HG02798 (cell line): ENCODE measurements at regions not wholly inside any gene's neighbourhood (a gene's known extent, or its start where the extent isn't known, plus 50 kb on each side); places are given as distances from the start of the nearest gene placed in this dataset.
"Not testable (repeated sequence)": the region's sequence is repeated elsewhere in the genome, so short reads cannot be mapped to it uniquely, and the experiment has no call there.

Experiments used
- ATAC-seq: cut with Tn5 transposase; IDR thresholded peaks from one replicate; pipeline ENCODE4 v1.9.1; 2021; ENCODE audit warnings: mild to moderate bottlenecking; ENCODE audit not compliant: unreplicated experiment, poor library complexity

- ATAC-seq, result no peak
Measured at GRCh38 chr1:228937351-228937750, 202.1 kb downstream of the RHOU start.

DNA sequence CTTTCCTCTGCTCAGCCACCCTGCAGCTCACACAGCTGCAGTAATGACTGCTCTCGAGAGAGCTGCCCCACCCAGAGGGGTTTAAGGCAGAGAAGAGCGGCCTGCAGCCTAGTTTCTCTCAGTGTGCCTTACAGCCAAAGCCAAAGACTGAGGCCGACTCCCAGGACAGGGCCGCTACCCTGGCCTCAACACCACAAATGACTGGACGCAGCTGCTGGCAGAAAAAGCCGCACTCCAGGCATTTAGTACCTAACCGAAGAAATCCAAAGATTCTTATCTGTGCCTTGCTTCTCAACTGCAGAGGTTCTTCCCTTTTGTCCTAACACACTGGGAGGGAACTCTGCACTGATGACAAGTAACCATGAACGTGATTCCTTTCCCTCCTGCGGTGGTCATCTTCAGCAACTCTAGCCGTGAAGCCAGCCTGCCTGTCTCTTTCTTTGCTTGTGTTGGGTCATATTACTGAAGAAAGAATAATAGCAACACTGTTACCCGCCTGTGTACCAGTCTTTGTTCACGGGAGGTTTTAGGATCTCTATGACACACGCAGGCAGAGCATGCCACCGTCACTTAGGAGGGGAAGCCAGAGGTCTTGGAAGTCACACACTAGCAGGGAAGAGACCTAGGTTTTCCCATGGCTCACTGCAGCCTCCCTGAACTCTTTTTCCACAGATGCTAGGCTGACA is 202.7 kb downstream of the RHOU start:
- ATAC-seq, result no peak

- ATAC-seq, result no peak
Measured at GRCh38 chr1:228938537-228938901, 203.2 kb downstream of the RHOU start.

DNA sequence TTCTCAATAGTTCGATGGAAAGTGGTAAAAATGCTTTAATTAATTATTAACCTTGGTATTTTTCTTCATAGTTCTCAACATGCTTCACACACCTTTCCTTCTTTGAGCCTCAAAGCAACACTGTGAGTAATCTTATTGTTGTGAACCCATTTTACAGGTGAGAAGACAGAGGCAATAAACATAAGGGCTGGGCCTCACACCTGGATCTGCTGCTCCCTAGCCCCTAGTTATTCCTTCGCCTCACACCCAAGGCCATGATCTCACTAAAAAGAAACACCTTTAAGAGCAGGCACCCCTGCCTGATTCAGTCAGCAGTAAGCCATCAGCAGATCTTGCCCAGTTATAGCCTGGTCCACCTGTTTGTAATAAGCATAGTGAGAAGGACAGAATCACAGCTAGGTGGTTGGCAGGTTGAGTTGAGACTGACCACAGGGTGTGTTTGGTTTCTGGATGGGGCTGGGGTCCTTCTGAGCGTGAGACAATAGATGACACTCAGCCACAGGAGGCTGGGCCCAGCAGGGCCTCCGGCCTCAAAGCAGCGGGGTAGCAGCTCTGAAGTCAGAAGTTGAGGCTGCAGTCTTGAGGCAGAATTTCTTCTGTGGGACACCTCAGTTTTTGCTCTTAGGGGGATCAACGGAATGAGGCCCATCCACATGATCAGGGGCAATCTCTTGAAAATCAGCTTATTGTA is 203.9 kb downstream of the RHOU start:
- ATAC-seq, result no peak

DNA sequence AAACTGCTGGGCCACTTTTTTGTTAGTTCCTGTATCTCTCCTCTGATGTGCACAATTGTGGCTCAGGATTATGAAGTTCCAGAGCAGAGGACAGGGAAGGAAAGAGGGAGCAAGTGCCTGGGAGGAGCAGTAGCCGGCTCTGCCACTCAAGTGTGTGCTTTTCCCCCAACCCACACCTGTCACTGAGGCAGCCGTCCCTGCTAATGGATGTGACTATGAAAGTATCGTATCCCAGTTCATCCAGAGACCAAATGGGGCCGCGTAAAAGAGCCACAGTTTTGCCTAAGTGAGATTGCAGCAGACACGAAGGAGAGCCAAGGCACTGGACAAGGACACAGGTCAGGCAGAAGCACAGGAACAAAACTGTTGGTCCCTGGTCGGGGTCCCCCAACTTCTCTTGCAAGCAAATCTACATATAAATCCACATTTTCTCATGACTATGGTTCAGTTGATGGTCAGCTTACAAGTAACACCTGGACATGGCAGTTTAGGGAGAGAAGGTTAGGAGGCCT is 204.7 kb downstream of the RHOU start:
- no peak for ATAC-seq

DNA sequence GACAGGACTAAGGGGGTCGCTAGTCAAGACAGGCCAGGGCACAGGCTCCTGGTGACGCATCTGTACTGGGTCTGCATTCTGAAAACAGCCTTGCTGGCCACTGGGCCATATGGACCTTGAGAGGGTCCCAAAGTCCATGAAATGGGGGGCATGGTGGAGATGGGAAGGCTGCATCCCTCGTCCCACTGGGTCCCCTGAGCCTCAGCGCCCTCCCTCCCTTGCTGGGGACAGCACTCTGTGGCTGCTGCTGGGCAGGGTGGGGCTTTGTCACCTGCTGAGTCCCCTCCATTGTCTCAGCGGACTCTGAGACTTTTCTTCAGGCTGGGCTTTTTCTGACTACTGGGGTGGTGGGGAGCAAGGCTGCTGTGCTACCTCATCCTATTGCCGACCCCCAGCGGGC is 205.2 kb downstream of the RHOU start:
- ATAC-seq, result no peak

- ATAC-seq, result no peak
Measured at GRCh38 chr1:228940926-228941325, 205.6 kb downstream of the RHOU start.

DNA sequence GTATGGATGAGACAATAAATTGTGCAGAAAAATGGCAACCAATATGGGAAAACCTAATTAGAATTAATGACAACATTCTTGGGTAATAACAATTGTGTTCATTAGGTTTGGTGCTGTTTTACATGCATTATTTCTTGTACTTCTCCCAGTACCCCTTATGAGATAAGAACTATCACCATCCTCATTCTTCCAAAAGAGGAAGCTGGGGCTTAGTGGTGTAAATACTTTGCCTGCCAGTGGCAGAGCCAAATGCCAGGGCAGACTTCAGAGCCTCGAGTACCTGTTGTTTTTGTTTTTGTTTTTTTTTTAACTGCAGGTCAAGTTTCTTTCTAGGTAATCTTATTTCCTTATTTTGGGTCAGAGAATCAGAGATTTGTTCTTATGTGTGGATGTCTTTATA is 206.4 kb downstream of the RHOU start:
- ATAC-seq, result no peak

GRCh38 chr1:228943436-228943835 is 208.2 kb downstream of the RHOU start:
- ATAC-seq, result no peak

DNA sequence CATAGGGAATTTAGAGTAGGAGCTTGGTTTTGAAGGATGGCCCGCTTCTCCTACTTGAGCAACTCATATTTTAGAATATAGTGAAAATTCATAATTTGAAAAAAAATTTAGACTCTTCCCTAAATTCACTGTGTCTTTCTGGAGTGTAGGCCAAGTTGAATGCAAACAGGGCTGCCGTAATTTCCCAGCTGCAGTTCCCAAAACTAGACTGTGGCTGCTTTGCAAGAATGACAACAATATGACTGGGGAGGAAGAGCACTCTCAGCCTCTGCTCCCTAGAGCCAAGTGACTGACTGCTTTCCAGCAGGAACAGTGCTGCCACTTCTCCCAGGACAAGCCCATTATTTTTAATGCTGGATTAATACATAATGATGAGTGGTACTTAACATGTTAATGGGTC is 209.0 kb downstream of the RHOU start:
- no peak for ATAC-seq

DNA sequence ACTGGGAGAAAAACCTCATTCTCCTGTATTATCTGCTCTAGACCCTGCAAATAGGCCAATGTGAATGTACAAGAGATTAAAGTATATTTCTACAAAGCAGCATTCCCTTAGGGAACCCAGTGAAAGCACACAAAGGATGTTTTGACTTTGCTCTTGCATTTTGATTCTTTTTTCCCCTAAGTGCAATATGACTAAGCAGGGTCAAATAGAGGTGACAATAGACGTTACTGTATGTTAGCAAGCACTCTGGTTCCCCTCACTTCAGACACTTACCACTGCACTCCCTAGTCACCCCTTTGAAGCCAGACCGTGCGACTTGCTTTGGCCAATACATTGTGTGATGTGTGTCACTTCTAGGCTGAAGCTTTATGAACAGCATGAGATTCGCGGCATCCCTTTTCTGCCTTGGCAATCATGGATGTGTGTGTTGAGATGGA is 209.7 kb downstream of the RHOU start:
- ATAC-seq, result no peak

- ATAC-seq, result no peak
Measured at GRCh38 chr1:228945885-228946284, 210.6 kb downstream of the RHOU start.

- ATAC-seq, result not testable (repeated sequence)
Measured at GRCh38 chr1:228949617-228950016, 214.3 kb downstream of the RHOU start.

DNA sequence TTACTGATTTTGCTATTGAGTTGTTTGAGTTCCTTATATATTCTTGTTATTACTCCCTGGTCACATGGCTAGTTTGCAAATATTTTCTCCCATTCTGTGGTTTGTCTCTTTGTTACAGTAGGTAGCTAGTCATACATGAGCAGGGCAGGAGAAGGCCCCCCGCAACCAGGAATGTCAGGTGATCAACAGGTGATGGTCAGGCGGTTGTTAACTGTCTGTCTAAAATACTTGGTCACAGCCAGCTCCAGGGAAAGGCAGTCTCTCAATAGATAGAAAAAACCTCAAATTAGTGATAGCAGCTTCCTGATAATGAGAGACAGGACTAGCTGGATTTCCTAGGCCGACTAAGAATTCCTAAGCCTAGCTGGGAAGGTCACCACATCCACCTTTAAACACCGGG is 217.9 kb downstream of the RHOU start:
- no peak for ATAC-seq

DNA sequence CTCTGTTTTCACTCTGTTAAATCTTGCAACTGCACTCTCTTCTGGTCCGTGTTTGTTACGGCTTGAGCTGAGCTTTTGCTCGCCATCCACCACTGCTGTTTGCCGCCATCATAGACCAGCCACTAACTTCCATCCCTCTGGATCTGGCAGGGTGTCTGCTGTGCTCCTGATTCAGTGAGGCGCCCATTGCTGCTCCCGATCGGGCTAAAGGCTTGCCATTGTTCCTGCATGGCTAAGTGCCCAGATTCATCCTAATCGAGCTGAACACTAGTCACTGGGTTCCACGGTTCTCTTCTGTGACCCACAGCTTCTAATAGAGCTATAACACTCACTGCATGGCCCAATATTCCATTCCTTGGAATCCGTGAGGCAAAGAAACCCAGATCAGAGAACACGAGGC is 218.5 kb downstream of the RHOU start:
- not testable (repeated sequence) for ATAC-seq

- no peak for ATAC-seq
Measured at GRCh38 chr1:228955691-228956090, 220.4 kb downstream of the RHOU start.

GRCh38 chr1:228956864-228957263 is 221.6 kb downstream of the RHOU start:
- no peak for ATAC-seq

DNA sequence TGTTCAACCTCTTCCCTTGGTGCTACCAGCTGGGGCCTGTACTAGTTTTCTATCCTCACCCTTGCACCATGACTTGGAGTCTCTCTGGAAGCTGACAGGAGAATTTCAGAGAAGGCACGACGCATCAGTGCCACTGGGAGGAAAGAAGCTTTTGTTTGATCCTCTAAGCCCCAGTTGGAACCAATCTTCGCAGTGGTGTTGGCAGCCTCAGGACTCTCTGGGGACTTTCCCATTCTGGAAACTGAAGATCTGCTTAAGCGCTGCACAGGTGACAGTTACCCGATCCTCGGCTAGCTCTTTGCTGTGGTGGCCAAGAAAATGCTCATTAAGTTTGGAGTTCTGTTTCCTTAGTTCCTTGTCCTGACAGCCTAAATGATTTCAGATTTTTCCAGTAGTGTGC is 222.3 kb downstream of the RHOU start:
- ATAC-seq, result no peak

GRCh38 chr1:228958121-228958520 is 222.8 kb downstream of the RHOU start:
- no peak for ATAC-seq

GRCh38 chr1:228958741-228959140 is 223.5 kb downstream of the RHOU start:
- ATAC-seq, result no peak

- ATAC-seq, result no peak
Measured at GRCh38 chr1:228960705-228961104, 225.4 kb downstream of the RHOU start.

- no peak for ATAC-seq
Measured at GRCh38 chr1:228961511-228961910, 226.2 kb downstream of the RHOU start.
